Heart left ventricle (tissue), 16 donors: ENCODE measurements at regions not wholly inside any gene's neighbourhood (a gene's known extent, or its start where the extent isn't known, plus 50 kb on each side); places are given as distances from the start of the nearest gene placed in this dataset.

ENCODE experiments used
- ATAC-seq, 4 donors: fragments of 200-7000 bp; cut with Tn5 transposase; one replicate each; pipeline ENCODE4 v1.9.1; 2020 to 2022; ENCODE audit warnings: moderate library complexity in 4 of 4, mild to moderate bottlenecking in 3 of 4, moderate number of reproducible peaks in 1 of 4
- DNase-seq, 5 donors: peaks; one replicate each; pipeline ENCODE4 v3.0.0-alpha.2; 2020
- H3K27ac ChIP-seq, 12 donors: fragments of 200-600 bp; sonication (generic) in 4 of 12; one replicate each; pipeline versions ENCODE4 v1.5.0 to v1.8.0; 2016 to 2022; ENCODE audit warnings: mild to moderate bottlenecking in 2 of 12
- H3K27me3 ChIP-seq, 9 donors: fragments of 200-600 bp; sonication (generic) in 2 of 9; one replicate each; pipeline versions ENCODE4 v1.5.1 to v1.8.0; 2016 to 2022; ENCODE audit warnings: mild to moderate bottlenecking in 3 of 9
- H3K36me3 ChIP-seq, 9 donors: fragments of 200-600 bp; sonication (generic) in 2 of 9; one replicate each; pipeline versions ENCODE4 v1.5.0 to v1.8.0; 2018 to 2022; ENCODE audit warnings: mild to moderate bottlenecking in 2 of 9
- H3K4me1 ChIP-seq, 12 donors: fragments of 200-600 bp; sonication (generic) in 4 of 12; one replicate each; pipeline versions ENCODE4 v1.5.0 to v1.8.0; 2016 to 2022; ENCODE audit warnings: mild to moderate bottlenecking in 3 of 12
- H3K4me3 ChIP-seq, 12 donors: fragments of 200-600 bp; sonication (generic) in 4 of 12; one replicate each; pipeline versions ENCODE4 v1.5.0 to v1.8.0; 2017 to 2022; ENCODE audit warnings: mild to moderate bottlenecking in 9 of 12, moderate library complexity in 4 of 12
- H3K9me3 ChIP-seq, 12 donors: fragments of 200-600 bp; sonication (generic) in 4 of 12; one replicate each; pipeline versions ENCODE4 v1.5.0 to v1.8.0; 2016 to 2022; ENCODE audit warnings: mild to moderate bottlenecking in 1 of 12
- POLR2A ChIP-seq, 2 donors: fragments of 450-650 bp; IDR thresholded peaks; one replicate each; pipeline ENCODE4 v1.6.1; 2017; ENCODE audit warnings: antibody characterized with exemption in 2 of 2, mild to moderate bottlenecking in 2 of 2, moderate library complexity in 2 of 2
- WGBS, 4 donors: extraction: QIAGEN DNeasy Blood & Tissue Kit in 2 of 4; methylation state at CpG; one replicate each; pipeline versions ENCODE4 v1.1.5 to v1.1.7; 2013 to 2018; 5-methylcytosine and 5-hydroxymethylcytosine counted together
- intact Hi-C, 10 donors: fragments of 100-400 bp; cut with DNase I; formaldehyde crosslinking; loops; one replicate each; pipeline versions ENCODE4 v1.11.1 to v1.14.2; 2022
- TF ChIP-seq, protein P1 (sequence below), 12 donors: fragments of 200-600 bp; sonication (generic) in 4 of 12; IDR thresholded peaks; one replicate each; pipeline versions ENCODE4 v1.5.0 to v1.8.0; 2018 to 2022; ENCODE audit warnings: antibody characterized with exemption in 12 of 12, mild to moderate bottlenecking in 5 of 12
- donor health status: ischemic (EF 13 %, LVEDD 7.1; RV severe dilation, severe dysfunction).
- donor health status: healthy with polysubstance abuse.
- donor health status: DM: no; HTN: yes; CAD: no.
- donor health status: DM: no; HTN: no; CAD: no.
- donor health status: ischemic (EF 25% LVEDD 6.9; RV normal size, moderate dysfunction).
- donor health status: ischemic (EF 25% LVEDD 5.7; RV mildly dilated, moderate dysfunction).
- donor health status: healthy.
- donor health status: DM: yes; HTN: yes; CAD: no.
- donor health status: ischemic (EF 35%, LVEDD 5.7; RV mildly dilated, moderate dysfunction).
- donor health status: nonischemic (EF 11% LVEDD 7.7; RV severe dilation, severe dysfunction).
- donor health status: DM: yes; HTN: yes; CAD: no.
- donor health status: PGD.
- donor health status: ischemic (EF 29% LVEDD 5.4; RV normal size, mild dysfunction).
- donor health status: nonischemic (EF 23%, LVEDD 6.1; RV moderate dilation, normal function).

DNA sequence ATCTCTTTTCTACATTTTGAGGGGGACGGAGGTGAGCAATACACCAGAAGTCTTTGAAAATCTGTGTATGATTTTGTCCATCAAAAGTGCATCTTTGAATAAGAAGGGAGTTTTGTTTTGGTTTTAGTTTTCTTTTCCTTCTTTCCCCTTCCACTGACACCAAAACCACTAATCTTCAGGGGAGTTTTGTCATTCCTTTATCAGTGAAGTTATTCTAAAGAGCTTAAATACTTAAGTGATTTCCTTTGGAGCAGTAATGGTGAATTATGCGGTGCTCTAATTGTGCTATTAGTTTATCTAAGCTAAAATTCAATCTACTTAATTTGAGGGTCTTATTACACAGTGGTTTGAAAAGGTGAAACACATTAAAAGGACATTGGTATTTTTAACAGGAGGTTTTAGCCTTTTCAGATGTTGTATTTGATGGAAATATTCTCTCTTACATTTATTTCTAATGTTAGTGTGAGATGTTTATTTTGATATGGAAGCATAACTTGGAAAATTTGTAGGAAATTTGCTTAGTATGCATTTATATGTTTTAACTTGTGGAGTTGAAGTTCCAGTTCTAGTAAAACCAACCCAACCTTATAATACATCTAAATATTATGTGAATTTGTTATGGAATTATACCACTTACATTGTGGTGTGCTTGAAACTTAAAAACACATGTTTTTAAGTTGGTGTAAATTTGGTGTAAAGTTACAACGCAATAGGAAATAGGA lies 124.9 kb downstream of the PCDH7 start:
- WGBS, 4 donors, result 82 to 85% (median 84%) methylated on average over 3 of the region's 3 CpGs
- Histone ChIP-seq H3K4me1 (peaks cover 0 to 15% (median 3%) of the 10 kb centered on the region in 12 donors), H3K9me3 (no peaks in the 10 kb centered on the region), H3K27ac (no peak overlapping the region), H3K36me3 (no peaks in the 10 kb centered on the region), H3K4me3 (no peak overlapping the region), H3K27me3 (no peaks in the 10 kb centered on the region)
- ATAC-seq (no peak), DNase-seq (no peak)
- intact Hi-C loops, result loop anchor here in 1 of 10 donors (10.0 kb wide), 1 partner anchor 90 kb away; no protein-coding TSS in a partner anchor
- no peak for TF ChIP-seq POLR2A (IDR thresholded peaks at IDR 0.05)
- TF ChIP-seq, protein P1, sequence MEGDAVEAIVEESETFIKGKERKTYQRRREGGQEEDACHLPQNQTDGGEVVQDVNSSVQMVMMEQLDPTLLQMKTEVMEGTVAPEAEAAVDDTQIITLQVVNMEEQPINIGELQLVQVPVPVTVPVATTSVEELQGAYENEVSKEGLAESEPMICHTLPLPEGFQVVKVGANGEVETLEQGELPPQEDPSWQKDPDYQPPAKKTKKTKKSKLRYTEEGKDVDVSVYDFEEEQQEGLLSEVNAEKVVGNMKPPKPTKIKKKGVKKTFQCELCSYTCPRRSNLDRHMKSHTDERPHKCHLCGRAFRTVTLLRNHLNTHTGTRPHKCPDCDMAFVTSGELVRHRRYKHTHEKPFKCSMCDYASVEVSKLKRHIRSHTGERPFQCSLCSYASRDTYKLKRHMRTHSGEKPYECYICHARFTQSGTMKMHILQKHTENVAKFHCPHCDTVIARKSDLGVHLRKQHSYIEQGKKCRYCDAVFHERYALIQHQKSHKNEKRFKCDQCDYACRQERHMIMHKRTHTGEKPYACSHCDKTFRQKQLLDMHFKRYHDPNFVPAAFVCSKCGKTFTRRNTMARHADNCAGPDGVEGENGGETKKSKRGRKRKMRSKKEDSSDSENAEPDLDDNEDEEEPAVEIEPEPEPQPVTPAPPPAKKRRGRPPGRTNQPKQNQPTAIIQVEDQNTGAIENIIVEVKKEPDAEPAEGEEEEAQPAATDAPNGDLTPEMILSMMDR (IDR thresholded peaks at IDR 0.05), result no peak

DNA sequence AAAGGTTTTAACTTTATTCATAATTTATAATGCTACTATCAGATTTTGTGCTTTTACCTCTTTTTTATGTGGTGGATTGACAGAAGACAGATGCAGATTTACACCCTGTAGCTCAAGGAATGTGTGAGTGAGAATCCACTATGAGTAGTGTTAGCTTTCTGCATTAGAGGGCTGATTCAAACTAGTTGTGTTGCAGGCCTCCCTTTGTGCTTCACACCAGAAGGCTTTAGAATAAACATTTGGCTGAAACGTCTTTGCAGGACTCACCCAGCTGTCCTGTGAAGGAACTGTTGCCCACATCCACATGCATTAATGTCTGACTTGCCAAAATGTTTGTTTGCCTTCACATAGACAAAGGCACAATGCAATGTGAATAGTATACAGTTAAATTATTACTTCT lies 127.0 kb downstream of the PCDH7 start:
- intact Hi-C loops, result loop anchor here in 1 of 10 donors (10.0 kb wide), 1 partner anchor 88 kb away; no protein-coding TSS in a partner anchor
- 19 to 21% (median 20%) methylated on average over 1 of the region's 1 CpG for WGBS, 4 donors
- Histone ChIP-seq H3K4me1 (peaks cover 0 to 15% (median 2%) of the 10 kb centered on the region in 12 donors), H3K9me3 (no peaks in the 10 kb centered on the region), H3K27ac (no peak overlapping the region), H3K27me3 (no peaks in the 10 kb centered on the region), H3K4me3 (no peak overlapping the region), H3K36me3 (no peaks in the 10 kb centered on the region)
- TF ChIP-seq, protein P1 (IDR thresholded peaks at IDR 0.05), result no peak
- TF ChIP-seq POLR2A (IDR thresholded peaks at IDR 0.05), result no peak
- DNase-seq, result no peak
- no peak for ATAC-seq

DNA sequence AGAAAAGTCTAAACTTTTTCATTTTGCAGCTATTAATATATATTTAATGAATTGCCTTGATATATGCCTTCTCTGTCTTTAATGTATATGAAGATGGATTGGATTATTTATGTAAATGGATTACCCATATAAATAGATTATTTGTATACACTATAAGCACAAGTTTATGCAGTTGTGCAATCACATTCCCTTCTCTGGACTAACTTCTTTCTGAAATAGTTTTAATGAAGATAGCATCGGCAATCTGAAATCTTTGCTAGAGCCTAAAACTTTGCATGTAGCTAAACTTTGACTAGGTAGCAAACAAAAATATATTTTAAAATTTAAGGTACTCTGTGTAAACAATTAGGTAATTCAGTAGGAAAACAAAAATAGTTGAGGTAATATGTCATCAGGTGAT lies 127.8 kb downstream of the PCDH7 start:
- Histone ChIP-seq H3K27me3 (no peaks in the 10 kb centered on the region), H3K9me3 (no peaks in the 10 kb centered on the region), H3K4me3 (no peak overlapping the region), H3K4me1 (peaks cover 0 to 15% (median 2%) of the 10 kb centered on the region in 12 donors), H3K36me3 (no peaks in the 10 kb centered on the region), H3K27ac (no peak overlapping the region)
- DNase-seq (no peak), ATAC-seq (no peak)
- TF ChIP-seq, protein P1 (IDR thresholded peaks at IDR 0.05), result no peak
- TF ChIP-seq POLR2A (IDR thresholded peaks at IDR 0.05), result no peak
- intact Hi-C loops, result loop anchor here in 1 of 10 donors (10.0 kb wide), 1 partner anchor 87 kb away; no protein-coding TSS in a partner anchor
- 74 to 79% (median 75%) methylated on average over 1 of the region's 1 CpG for WGBS, 4 donors

DNA sequence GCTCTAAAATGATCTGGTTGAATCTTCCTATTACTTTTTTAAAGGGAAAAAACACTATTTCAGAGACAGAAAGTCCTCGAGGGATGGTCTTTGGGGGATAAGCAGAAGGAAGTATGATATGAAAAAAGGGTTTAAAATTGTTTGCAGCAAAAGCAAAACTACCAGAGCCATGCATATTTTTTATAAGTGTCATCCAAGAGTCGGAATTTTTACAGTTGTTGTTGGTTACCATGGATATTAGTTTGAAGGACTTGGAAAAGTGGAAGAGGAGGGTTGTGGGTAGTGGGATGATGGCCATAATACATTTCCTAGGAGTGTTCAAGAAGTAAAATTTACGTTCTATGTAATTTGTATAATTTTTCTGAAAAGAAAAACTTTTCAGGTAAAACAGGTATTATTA lies 134.4 kb downstream of the PCDH7 start:
- peaks cover 0 to 10% (median 0%) of the 10 kb centered on the region in 12 donors for H3K4me1 ChIP-seq
- H3K27ac ChIP-seq, result no peak overlapping the region
- no peaks in the 10 kb centered on the region for H3K36me3 ChIP-seq
- intact Hi-C loops, result no loop called here
- H3K4me3 ChIP-seq, result no peak overlapping the region
- no peak for ATAC-seq
- no peaks in the 10 kb centered on the region for H3K27me3 ChIP-seq
- TF ChIP-seq POLR2A (IDR thresholded peaks at IDR 0.05), result no peak
- TF ChIP-seq, protein P1 (IDR thresholded peaks at IDR 0.05), result no peak
- no peak for DNase-seq
- H3K9me3 ChIP-seq, result no peaks in the 10 kb centered on the region
- WGBS, 4 donors, result 53 to 74% (median 62%) methylated on average over 3 of the region's 3 CpGs
